Caki2 (cell line): ENCODE measurements at regions not wholly inside any gene's neighbourhood (a gene's known extent, or its start where the extent isn't known, plus 50 kb on each side); places are given as distances from the start of the nearest gene placed in this dataset.

Source experiments
- DNase-seq: peaks from one replicate; pipeline ENCODE4 v3.0.0-alpha.2; 2015; ENCODE audit warnings: low read depth
- in situ Hi-C: cut with HindIII; loops from 2 replicates; pipeline ENCODE4 v1.10.0; 2016; ENCODE audit warnings: low sequenced_read_pairs, low pct_unique_long_range_greater_than_20kb, mixed read lengths

- no peak for DNase-seq
- in situ Hi-C loops, result no loop called here
Observed at GRCh38 chr5:2902742-2903297, 151.3 kb upstream of the IRX2 start.

DNA sequence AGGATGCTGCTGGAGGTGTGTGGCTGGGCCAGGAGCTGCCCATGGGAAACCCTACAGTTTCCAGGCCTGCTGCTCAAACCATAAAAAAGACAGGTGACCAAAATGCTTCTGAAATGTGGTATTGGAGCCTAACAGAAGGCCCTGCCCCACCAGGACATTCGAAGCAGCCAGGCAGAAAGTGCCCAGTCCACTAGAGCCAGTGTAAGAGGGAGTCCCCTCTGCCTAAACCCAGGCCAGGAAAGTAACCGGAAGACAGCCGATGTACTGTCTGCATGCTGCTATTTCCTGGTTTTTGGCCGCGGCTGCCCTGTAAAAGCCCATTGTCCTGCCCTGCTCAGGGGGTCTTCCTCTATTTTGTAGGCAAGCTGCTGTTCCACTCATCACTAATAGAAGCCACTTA lies 150.7 kb upstream of the IRX2 start:
- in situ Hi-C loops, result no loop called here

GRCh38 chr5:2901511-2901910 lies 150.0 kb upstream of the IRX2 start:
- no peak for DNase-seq
- in situ Hi-C loops, result no loop called here

More for the DNA sequence above, 150.7 kb upstream of the IRX2 start:
- no peak for DNase-seq

DNA sequence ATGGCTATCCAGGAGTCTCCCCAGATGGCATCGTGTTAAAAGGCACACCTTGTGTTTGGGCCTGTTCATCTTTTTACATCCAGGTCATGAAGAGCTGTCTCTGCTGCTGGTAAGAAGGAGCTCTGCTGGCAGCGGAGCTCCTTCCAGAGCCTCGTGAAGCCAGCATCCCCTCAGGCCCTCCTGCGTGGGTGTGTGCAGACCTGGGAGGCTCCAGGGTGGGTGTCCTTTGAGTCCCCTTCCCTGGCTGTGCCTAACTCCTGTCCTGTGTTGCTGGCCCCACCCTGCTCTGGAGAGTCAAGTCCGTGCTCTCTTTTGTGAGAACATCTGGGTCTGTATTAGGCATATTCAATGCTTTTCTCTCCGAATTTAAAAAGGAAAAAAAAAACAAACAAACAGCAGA lies 149.6 kb upstream of the IRX2 start:
- in situ Hi-C loops, result no loop called here
- no peak for DNase-seq

GRCh38 chr5:2900360-2900759 lies 148.9 kb upstream of the IRX2 start:
- DNase-seq, result no peak

GRCh38 chr5:2899311-2899710 lies 147.8 kb upstream of the IRX2 start:
- no peak for DNase-seq
- in situ Hi-C loops, result no loop called here

More at GRCh38 chr5:2900360-2900759, 148.9 kb upstream of the IRX2 start:
- in situ Hi-C loops, result no loop called here

- no peak for DNase-seq
- in situ Hi-C loops, result no loop called here
Observed at GRCh38 chr5:2898661-2899060, 147.2 kb upstream of the IRX2 start.

DNA sequence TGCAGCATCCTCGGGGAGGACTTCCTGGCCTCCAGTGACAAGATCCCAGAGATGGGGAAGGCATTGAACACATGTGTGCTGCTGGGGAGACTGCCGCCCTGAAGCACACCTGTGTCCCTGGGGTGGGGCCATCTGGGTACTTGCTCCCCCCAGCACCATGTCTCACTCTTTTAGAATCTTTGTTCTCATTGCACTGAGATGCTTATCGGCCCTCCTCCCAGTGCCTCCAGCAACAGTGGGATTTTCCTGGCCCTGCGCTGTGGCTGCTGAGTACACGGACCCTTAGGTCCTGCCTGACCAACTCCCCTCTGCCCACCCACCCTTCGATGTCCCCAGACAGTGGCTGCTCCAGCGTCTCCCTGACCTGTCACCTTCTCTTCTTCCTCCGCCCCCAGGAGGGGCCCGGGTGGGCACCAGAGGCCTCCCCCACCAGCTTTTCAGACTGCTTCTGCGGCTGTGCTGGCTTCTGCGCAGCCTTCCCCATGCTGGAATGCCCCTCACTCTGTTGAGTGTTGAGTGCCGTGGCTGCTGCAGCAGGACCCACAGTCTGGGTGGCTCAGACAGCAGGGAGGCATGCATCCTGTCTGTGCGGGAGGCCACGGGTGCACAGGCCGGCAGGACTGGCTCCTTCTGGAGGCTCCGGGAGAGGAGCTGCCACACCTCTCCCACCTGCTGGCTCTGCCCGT lies 145.9 kb upstream of the IRX2 start:
- in situ Hi-C loops, result no loop called here
- DNase-seq, result no peak

GRCh38 chr5:2896371-2897275 lies 145.1 kb upstream of the IRX2 start:
- in situ Hi-C loops, result no loop called here
- no peak for DNase-seq

DNA sequence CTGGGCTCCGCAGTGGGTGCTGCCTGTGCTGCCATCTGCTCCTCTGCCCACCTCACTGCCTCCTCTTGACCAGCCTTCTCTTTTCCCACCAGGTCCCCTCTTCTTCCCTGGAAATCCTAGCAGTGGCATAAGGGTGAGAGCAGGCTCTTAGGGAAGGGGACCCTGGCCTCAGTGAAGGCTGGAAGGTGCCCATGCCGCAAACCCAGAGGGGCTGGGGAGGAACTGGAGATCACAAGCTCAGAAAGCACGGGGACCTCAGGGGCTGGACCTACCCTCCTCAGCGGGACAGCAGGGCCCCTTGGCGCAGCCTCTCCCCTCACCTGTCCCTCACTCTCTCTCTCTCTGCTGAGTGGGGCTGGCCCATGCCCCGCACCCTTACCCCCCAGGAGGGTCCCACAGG lies 144.4 kb upstream of the IRX2 start:
- in situ Hi-C loops, result no loop called here
- DNase-seq, result no peak

- in situ Hi-C loops, result no loop called here
Observed at GRCh38 chr5:2895196-2895595, 143.7 kb upstream of the IRX2 start.

GRCh38 chr5:2894736-2895135 lies 143.3 kb upstream of the IRX2 start:
- DNase-seq, result no peak
- in situ Hi-C loops, result no loop called here

More at GRCh38 chr5:2895196-2895595, 143.7 kb upstream of the IRX2 start:
- DNase-seq, result no peak

DNA sequence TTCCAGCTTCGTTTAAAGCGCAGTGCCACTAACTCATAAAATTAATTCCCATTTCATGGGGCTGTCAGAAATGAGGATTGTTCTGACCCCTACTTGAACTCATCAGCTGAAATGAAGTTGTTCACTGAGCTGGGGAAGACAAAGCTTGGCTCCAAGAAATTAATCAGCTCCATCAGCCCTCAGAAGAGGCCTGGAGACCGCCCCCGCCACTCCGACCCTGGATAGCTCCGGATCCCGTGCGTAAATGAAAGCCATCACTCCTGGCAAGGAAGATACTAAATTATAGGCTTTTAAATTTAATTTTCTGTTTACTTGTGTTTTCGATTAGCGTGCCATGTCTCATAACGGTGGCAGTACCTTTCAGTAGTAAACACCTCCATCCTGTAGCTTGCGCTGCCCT lies 142.8 kb upstream of the IRX2 start:
- in situ Hi-C loops, result no loop called here
- DNase-seq, result no peak

GRCh38 chr5:2892466-2893000 lies 141.1 kb upstream of the IRX2 start:
- no peak for DNase-seq
- in situ Hi-C loops, result no loop called here

DNA sequence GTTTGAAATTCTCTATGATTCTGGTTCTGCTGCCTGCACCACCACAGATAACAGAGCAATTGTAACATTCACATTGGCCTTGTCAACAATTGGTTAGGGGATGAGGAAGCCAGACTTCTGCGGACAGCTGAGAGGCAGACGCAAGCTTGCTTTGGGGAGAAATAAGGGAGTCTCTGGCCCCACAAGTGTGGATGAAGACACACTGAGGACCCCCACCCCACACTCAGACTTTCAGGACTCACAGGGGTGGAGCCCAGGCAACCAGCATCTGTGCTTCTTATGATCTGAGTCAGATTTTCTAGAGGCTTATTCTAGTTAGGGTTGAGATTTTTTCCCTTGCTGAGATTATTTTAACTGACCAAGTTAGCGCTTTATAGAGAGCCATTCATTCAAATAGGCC lies 140.3 kb upstream of the IRX2 start:
- no peak for DNase-seq
- in situ Hi-C loops, result no loop called here

GRCh38 chr5:2890011-2890410 lies 138.5 kb upstream of the IRX2 start:
- in situ Hi-C loops, result no loop called here
- no peak for DNase-seq

DNA sequence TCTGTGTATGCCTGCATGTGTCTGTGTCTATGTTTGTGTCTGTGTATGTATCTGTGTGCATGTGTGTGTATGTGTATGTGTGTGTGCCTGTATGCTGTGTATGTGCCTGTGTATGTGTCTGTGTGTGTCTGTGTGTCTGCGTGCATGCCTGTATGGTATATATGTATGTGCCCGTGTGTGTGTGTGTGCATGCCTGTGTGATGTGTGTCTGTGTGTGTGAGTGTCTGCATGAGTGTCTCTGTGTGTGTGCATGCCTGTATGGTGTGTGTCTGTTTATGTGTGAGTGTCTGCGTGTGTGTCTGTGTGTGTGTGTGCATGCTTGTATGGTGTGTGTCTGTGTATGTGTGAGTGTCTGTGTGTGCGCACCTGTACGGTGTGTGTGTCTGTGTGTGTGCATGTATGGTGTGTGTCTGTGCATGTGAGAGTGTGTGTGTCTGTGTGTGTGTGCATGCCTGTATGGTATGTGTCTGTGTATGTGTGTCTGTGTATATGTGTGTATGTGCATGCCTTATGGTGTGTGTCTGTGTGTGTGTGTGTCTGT lies 137.1 kb upstream of the IRX2 start:
- DNase-seq, result no peak
- in situ Hi-C loops, result no loop called here

DNA sequence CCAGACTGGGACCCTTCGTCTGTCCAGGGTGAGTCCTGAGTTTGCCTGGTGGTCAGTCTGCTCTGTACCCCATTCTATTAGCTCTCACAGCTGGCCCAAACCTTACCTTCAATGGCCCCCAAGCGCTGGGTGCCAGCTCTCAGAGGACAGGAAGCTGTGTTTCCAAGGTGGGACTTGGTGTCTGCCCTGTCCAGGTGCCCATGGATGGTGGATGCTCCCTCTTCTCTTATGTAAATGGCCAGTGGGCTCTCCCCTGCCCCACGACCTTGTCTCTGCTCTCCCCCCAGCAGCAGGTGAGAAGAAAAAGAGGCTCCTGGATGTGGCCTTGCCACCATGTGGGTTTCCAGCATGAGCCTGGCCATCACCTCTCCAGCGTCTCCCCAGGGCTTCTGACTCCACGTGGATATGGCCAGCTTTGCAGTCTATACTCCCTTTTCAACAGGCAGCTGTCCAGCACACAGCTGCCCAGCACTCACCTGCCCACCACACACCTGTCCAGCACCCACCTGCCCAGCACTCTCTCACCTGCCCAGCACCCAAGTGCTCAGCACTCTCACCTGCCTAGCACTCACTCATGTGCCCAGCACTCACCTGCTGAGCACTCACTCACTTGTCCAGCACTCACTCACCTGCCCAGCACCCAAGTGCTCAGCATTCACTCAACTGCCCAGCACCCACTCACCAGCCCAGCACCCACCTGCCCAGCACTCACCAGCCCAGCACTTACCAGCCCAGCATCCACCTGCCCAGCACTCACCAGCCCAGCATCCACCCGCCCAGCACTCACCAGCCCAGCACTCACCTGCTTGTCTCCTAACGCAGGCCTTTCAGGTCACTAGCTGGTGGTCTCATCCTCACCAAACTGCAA lies 136.2 kb upstream of the IRX2 start:
- DNase-seq, result no peak
- in situ Hi-C loops, result no loop called here
